GM18909 (cell line): ENCODE measurements at regions not wholly inside any gene's neighbourhood (a gene's known extent, or its start where the extent isn't known, plus 50 kb on each side); places are given as distances from the start of the nearest gene placed in this dataset.
"Not testable (repeated sequence)": the region's sequence is repeated elsewhere in the genome, so short reads cannot be mapped to it uniquely, and the experiment has no call there.

ENCODE experiments used
- ATAC-seq: cut with Tn5 transposase; IDR thresholded peaks from one replicate; pipeline ENCODE4 v1.9.1; 2021; ENCODE audit warnings: mild to moderate bottlenecking; ENCODE audit not compliant: unreplicated experiment, poor library complexity

GRCh38 chr6:37078814-37079213 lies 73.4 kb downstream of the FGD2 start:
- no peak for ATAC-seq

GRCh38 chr6:37081042-37081607 lies 75.7 kb downstream of the FGD2 start:
- ATAC-seq = no peak

DNA sequence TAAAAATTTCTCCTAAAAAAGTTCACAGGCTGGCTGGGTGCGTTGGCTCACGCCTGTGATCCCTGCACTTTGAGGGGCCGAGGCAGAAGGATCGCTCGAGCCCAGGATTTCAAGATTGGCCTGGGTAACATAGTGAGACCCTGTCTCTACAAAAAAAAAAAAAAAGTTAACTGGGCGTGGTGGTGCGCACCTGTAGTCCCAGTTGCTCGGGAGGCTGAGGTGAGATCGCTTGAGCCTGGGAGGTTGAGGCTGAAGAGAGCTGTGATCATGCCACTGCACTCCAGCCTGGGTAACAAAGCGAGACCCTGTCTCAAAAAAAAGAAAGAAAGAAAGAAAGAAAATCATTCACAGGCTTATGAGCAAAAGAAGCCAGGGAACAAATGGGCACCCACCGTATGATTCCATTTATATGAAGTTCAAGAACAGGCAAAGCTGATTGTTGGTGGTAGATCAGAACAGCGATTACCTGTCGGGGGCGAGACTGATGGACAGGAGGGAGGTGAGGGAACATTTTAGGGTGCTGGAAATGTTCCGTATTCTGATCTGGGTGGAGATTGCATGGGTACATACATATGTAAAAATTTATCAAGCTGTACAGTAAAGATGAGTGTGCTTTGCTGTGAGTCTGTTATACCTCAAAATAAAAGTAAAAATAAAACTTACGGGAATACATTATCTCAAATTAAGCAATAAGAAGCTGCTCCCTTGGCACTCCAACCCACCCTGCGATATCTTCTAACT lies 77.1 kb downstream of the FGD2 start:
- ATAC-seq = no peak

- ATAC-seq = no peak
Measured at GRCh38 chr6:37083243-37084138, 78.0 kb downstream of the FGD2 start.

DNA sequence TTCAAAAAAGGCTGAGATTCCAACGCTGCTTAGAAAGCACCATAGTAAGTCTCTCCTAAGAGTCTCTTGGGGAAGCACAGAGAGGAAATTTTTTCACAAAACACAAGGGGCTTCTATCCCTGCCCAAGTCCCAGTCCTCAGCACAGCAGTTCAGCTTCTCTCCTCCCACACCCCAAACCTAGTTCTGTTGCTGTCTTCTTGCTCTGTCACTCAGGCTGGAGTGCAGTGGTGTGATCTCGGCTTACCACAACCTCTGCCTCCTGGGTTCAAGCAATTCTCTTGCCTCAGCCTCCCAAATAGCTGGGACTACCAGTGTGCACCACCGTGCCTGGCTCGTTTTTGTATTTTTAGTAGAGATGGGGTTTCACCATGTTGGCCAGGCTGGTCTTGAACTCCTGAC lies 79.2 kb downstream of the FGD2 start:
- ATAC-seq = not testable (repeated sequence)

DNA sequence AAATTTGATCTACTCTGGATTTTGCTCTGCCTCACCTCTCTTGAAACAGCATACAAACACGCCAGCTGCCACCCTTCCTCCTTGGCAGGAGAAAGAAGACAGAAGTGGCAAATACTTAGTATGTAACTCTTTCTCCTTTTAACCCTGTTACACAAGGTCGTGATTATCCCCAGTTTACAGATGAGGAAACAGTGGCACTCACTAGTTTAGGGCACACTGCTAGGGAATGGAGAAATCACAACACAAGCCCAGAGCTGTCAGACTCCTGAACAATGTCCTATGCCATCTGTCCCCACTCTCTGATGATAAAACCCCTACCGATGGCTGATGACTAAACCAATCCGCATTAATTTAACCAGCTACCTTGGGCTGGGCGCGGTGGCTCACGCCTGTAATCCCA lies 79.7 kb downstream of the FGD2 start:
- ATAC-seq = no peak

- ATAC-seq = no peak
Measured at GRCh38 chr6:37088897-37089296, 81.1 kb upstream of the PIM1 start.

GRCh38 chr6:37089783-37090182 lies 80.2 kb upstream of the PIM1 start:
- ATAC-seq = no peak

DNA sequence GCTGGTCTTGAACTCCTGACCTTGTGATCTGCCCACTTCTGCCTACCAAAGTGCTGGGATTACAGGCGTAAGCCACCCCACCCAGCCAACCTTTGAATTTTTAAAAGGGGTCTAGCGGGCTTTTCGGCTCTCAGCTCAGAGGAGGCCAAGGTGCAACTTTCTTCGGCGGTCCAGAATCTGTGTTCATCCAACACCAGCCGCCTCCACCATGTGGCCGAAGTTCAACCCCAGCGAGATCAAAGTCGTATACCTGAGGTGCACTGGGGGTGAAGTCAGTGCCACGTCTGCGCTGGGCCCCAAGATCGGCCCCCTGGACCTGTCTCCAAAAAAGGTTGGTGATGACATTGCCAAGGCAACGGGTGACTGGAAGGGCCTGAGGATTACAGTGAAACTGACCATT lies 78.8 kb upstream of the PIM1 start:
- not testable (repeated sequence) for ATAC-seq

DNA sequence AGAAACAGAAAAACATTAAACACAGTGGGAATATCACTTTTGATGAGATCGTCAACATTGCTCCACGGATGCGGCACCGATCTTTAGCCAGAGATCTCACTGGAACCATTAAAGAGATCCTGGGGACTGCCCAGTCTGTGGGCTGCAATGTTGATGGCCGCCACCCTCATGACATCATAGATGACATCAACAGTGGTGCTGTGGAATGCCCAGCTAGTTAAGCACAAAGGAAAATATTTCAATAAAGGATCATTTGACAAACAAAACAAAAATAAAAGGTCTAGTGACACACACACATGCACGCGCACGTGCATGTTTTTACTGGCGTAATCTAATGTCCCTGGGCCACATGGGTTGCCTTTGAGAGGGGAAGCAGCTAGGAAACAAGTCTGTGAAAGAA lies 78.4 kb upstream of the PIM1 start:
- not testable (repeated sequence) for ATAC-seq

GRCh38 chr6:37092923-37093727 lies 76.8 kb upstream of the PIM1 start:
- no peak for ATAC-seq

DNA sequence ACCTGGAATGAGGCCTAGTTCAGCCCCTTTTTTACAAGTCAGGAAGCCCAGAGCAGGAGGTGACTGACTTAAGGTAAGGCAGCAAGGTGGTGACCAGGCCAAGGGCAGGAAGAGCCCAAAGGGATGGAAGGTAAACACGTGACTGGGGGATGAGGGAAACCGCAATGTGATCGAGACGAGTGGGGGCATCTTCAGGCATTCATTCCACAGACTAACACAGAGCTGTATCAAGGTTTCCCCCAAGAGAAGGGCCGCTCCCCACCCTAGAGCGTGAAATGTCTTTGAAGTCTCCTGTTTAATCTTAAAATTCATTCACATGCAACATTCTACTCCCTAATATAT lies 76.3 kb upstream of the PIM1 start:
- no peak for ATAC-seq

GRCh38 chr6:37095997-37096396 lies 74.0 kb upstream of the PIM1 start:
- ATAC-seq = no peak

DNA sequence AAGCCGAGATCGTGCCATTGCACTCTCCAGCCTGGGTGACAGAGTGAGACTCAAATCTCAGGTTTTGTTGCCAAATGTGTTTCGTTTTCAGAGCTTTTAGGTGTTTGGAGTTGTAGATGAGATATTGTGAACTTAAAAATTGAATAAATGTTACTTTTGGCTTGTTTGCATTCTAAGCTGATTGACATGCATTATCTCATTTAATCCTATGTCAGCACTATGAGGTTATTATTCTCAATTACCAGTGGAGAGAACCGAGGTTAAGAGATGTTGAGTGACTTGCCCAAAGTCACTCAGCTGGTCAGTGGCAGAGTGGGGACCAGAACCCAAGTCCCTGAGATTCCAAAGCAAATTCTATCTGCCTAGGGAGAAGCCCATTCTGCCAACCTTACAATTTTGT lies 72.6 kb upstream of the PIM1 start:
- ATAC-seq = no peak

DNA sequence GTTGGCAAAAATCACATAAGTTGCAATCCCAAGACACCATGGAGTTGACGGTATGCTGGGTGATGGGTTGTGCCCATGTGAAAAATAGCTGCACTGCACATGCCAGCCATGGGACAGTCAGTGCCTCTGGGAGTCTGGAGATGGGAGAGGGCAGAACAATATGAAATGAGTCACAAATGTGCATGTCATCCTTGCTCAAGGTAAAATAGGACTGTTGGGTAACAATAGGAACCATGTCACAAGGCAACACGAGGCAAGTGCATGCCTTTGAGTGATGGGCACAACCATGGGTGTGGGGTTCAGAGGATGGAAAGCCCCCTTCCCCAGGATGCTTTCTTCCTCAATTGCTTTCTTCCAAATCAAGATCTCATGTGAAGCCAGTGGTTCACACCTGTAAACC lies 70.5 kb upstream of the PIM1 start:
- no peak for ATAC-seq

GRCh38 chr6:37100745-37101144 lies 69.2 kb upstream of the PIM1 start:
- ATAC-seq = no peak

DNA sequence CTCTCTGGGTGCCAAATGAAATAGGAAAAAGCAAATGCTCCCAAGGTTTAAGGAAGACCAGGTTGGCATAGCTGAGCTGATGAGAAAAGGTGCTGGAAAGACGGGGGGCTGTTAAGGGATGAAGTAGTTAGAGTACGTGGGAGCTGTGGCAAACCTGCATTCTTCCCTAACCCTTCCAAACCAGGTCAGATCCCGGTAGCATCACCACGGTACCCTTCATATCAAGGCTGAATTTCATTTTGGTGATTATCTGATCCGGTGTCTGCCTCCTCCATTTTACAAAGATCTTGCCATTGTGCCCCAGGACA lies 68.0 kb upstream of the PIM1 start:
- ATAC-seq = no peak

DNA sequence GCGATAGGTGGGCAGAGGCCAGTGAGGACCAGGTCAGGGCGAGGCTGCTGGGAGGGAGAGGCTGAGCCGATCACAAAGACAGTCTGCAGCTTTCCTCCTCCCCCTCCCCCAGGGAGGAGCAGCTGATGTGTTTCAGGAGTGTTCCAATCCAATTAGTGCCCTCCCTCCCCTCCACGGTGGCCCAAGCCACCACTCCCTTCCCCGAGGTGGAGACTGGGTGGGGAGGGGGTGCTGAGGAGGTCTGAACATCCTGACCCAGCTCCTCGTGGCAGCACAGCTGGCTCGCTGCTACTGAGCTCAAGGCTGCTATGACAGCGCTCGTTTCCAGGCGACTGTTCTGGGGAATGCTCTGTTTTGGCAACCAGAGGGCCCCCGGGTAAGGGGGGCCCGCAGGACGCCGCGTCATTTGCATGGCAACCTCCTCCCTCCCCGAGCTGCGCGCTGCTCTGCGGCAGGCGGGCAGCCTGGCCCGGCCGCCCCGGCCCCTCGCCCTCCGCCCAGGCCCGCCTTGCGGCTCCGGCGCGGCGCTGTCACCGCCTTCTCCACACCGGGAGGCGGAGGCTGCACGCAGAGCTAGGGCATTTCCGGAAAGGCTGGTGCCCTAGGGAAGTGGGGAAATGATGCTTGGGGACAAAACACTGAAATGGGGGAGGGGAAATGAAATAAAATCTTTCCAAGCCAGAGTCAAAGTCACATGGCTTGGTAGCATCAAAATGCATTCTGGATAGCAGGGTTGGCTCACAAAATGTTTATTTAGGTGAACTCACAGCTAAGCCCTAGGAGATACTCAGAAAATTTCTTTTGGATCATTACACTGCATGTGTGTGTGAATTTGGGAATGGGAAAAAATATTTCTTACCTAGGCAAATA lies 67.4 kb upstream of the PIM1 start:
- peak; percentile 81 for ATAC-seq

DNA sequence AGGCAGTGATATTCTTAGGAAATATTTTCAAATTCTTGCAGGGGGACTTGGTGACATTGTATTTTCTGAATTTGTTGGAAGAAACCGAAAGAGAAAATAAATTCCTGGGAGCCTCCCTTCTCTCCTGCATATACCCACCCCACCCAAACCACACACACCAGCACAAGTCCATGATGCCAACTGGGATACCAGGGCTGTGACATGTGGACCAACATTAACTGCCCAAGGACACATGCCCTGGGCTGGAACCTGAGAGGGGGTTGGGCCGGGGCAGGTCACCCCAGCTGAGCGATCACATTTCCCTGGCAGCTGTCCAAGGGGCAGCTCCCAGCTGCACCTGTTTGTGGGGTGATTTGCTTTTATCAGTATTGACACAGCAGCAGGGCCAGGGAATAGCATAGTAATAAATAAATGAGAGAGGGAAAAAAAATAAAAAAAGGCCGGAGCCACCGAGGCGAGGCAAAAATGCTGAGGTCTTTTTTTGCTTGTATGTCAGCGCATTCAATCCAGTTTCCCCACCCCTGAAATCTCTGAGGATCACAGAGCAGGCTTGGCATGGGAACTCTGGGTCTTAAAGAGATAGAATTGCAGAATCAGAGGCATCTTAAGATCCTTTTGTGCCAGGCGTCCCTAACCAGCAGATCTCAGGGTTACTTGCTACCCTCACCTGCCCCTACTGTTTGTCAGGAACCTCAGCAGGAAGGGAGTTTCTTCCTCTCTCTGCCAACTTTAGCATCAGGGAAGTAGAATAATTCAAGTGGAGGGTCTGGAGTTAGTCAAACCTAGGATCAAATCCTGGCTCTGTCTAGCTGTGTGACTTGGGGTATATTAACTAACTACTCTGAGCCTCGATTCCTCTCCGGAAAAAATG lies 66.5 kb upstream of the PIM1 start:
- no peak for ATAC-seq
